HG02884 (cell line): ENCODE measurements at regions not wholly inside any gene's neighbourhood (a gene's known extent, or its start where the extent isn't known, plus 50 kb on each side); places are given as distances from the start of the nearest gene placed in this dataset.

Source experiments
- ATAC-seq: cut with Tn5 transposase; IDR thresholded peaks from one replicate; pipeline ENCODE4 v1.9.1; 2021; ENCODE audit warnings: mild to moderate bottlenecking, moderate library complexity; ENCODE audit not compliant: unreplicated experiment

DNA sequence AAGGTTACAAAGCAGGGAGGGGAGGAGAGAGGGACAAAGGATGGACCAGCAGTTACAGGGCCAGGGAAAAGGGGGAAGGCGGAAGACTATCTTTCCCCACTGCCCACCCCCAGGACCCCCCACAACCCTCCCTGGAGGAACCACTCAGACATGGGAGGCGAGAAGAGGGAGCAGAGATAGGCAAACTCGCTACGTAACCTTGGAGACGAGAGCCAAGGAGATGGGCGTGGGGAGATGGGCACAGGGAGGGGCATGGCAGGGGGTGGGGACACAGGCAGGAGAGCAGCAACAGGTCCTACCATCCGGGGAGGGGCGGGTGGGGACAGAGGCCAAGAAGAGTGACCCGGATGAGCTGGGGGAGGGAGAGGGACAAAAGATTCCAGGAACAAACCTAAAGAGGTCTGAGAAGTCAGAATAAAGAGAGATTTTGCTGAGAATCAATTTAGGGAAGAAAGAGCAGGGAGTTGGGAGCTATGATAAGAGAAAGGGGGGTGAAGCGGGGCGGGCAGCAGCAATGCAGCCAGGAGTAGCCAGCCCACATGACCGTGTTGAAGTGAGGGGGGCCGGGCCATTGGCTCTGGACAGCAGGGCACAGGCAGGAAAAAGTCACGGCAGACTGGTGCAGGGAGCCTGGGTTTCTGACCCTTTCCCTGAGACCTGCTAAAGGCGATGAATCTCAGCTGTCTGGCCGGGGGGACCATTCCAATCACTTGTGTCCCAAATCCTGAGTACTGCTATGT lies 128.4 kb downstream of the BUD13 start:
- no peak for ATAC-seq

DNA sequence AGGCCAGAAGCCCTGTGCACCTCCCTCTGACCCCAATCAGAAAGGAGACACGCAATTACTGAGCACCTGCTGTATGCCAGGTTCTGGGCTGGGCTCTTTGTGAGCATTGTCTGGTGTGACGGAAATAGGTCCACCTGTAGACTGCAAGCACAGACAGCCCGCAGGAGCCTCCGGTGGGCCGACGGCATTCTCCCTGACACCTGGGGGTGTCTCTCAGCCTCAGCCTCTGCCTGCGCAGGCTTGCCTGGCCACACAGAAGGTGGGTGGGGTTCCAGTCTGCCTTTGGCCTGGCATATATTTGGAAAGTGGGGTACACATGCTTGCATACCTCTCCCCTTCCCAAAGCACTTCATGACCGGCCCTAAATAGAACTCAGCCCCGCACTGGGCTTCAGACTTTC lies 129.3 kb downstream of the BUD13 start:
- ATAC-seq = no peak

DNA sequence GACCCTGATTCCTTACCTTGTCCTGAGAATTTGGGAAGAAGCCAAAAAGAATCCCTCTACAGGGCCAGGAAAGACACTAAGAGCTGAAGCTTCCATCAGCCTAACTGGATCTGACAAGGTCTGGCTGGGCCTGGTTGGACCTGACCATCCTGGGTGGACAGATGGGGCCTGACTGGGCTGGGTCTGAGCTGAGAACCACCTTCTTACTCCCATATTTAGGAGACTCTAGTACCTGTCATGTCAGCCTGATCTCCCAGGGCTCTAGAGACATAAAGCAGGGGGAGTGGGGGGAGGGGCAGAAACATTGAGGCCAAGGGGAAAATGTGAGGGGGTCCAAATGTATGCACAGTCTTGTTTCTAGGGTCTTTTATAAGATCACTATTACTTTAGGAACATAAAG lies 129.9 kb downstream of the BUD13 start:
- ATAC-seq = no peak

DNA sequence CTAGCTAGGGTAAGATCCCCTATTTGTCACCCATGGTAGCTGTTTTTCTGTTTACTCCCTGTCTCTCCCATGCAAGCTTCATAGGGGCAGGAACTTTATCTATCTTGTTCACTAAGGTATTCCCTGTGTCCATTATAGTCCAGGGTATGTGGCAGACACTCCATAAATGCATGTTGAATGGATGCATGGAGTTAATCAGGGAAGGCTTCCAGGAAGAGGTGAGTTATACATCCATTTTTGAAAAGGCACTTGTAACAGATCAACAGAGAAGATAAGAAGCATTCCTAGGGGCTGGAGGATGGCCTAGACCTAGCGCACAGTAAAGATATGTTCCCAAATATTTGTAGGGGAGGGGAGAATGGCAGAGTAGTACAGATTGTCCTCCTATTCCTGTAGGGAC lies 130.3 kb downstream of the BUD13 start:
- no peak for ATAC-seq

DNA sequence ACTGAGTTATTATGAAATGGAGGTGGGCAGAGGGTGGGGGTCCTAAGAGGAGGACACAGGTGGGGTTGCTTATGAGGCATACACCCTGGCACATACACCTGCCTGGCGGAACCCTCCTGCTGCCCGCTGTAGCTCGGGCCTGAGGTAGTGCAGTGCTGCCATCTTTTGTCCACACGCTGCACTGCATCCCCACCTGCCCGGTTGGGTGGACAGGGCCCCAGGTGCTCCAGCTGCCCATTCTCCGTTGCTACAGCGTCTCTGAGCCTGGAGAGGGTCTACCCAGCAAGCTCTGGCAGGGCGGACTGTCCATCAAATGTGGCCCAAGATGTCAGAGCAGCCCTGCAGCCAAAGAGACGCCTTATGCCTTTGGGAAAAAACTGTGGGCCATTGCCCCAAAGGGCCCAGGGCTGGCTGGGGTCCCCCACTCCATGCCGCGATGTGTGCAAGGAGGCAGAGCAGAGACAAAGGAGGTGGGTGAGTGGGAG lies 131.2 kb downstream of the BUD13 start:
- no peak for ATAC-seq

DNA sequence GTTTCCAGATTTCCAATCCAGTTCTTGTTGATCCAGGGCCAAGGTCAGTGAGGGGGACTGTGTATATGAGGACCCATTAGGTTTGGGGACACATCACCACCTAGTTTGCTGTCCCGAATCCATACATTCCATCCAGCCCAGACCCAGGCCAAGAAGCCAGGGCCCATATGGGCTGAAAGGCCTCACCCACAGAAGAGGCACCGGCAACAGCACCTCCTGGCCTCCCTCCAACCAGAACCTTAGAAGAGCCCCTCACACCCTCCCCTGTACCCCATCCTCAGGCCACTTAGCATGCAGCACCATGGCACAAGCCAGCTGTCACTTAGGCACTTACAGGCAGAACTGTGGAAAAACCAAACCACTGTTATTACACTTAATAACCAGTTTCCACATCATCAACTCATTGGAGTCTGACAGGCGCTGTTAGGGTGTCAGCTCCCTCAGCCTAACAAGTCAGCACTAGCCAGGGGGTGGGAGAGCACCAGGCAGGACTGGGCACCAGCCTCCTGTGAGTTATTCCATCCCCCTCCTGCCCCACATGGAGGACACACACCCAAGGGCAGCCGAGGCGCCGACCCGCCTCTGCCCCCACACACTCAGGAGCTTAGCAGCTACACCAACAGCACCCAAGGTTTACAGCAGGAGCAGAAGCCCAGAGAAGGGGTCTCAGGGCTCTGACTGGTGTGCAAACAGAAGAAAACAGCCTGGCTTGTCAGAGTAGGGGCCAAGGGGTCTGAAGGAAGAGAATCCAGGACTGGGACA lies 132.0 kb downstream of the BUD13 start:
- no peak for ATAC-seq

DNA sequence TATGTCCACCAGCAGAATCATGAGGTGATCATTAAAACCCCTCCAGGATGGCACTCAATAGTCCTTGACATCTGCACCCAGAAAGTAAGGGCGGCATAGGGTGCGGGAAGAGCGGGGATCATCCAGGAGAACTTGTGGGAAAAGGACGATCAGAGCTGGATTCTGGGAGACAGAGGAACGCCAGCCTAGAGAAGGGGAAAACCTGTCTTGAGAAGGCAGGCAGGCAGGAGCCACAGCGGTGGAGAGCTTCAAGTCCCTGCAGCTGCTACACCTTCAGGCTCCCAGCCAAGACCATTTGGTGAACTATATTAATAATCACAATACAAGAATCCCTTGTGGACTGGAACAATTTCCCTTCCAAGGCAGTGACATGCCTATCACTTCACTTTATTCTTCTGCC lies 134.3 kb downstream of the BUD13 start:
- ATAC-seq = no peak

DNA sequence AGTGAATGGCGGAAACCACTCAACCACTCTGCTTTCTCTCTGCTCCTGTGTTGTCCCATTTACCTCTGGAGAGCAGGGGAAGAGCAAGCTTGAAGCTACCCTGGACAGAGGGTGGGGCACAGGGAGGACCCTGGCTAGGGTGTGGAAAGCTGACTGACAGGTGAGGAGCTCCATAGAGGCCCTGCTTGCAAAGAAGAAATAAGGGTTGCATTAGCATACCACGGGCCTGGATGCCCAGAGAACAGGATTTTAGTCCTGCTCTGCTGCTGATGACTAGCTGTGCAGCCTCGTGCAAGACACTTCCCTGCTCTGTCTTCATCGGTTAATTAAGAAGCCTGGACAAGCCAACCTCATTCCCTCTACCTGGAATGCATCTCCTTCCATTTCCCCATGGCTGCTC lies 135.0 kb downstream of the BUD13 start:
- ATAC-seq = no peak

DNA sequence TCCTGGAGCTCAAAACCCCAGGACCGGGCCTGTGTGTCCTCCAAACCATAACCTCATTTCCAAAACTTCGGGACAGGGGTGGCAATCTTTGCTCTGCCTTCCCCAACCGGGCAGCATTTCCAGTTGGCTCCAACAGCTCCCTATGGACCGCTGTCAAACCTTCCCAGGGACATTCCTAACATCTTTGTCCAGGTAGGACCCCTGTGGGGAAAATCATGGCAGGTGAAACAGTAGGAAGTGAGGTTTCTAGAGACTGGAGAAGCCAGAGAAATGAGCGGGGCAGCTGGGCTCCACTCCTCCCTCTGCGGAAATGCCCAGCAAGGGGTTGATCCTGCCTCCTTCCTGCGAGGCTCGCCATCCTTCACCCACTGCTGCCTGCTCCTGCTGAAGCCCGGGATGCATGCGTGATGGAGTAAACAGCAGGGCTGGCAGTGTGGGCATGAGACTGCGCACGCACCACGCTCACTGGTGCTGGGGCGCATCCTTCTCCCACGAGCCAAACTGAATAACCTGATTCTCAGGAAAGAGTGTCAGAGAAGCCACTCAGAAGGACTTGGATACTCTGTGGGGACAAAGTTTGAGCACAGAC lies 136.4 kb downstream of the BUD13 start:
- no peak for ATAC-seq

DNA sequence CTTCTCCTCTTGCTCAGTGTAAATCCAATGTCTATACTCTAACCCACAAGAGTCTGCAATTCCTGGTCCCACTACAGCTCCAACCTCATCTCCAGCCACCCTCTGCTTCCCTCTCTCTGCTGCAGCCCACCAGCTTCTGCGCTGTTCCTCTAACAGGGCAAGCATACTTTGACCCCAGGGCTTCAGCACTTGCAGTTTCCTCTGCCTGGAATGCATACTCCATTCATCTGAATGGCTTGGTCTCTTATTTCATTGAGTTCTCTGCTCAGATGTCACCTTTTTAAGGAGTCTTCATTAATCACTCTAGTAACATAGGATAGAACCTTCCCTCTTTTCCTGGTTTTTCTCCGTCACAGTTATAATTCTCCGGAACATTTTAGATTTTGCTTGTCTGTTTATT lies 141.6 kb downstream of the BUD13 start:
- no peak for ATAC-seq

DNA sequence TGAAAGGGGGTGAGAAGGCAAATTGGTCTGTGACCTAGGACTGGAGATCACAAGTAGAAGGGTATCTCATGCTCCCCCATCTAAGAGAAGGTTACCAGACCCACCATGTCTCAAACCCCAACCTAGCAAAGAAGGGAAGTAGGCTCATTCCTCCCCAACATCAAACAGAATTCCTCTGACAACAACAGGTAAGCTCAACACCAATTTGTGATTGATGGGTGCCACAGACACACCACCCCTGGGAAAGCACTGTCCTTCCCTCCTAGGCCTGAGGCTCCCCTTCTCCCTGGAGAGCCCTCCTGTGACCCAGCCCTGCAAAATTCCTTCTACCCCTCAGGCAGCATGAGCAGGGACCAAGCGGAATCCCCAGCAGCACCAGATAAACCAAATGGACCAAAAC lies 154.3 kb downstream of the BUD13 start:
- ATAC-seq = no peak

DNA sequence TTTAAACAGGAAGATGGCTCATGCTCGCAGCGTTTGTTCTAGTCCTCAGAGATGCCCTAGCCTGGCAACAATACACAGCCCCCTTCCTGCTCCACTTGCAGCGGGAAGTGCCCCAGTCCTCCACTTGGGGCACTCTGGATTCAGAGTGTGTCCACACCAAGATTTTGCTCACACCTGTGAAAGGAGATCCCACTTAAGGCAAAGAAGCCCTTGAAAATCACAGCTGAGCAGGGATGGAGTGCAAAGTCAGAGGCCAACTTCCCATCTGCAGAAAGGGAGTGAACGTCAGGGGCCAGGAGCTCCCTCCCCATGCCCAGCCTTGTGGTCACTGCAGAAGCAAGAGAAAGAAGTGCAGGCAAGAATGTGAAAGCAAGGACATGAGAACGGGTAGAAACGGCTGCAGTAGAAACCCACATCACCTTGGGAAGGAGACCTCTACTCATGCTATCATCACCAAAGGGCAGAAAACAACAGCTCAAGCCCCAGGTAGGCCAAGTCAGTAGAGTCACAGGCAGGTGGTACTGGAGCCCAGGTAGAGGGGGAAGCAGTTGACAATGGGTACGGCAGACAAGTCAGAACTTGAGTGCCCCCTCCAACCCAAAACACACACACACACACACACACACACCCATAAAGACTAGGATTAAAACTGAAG lies 157.4 kb downstream of the BUD13 start:
- ATAC-seq = no peak

DNA sequence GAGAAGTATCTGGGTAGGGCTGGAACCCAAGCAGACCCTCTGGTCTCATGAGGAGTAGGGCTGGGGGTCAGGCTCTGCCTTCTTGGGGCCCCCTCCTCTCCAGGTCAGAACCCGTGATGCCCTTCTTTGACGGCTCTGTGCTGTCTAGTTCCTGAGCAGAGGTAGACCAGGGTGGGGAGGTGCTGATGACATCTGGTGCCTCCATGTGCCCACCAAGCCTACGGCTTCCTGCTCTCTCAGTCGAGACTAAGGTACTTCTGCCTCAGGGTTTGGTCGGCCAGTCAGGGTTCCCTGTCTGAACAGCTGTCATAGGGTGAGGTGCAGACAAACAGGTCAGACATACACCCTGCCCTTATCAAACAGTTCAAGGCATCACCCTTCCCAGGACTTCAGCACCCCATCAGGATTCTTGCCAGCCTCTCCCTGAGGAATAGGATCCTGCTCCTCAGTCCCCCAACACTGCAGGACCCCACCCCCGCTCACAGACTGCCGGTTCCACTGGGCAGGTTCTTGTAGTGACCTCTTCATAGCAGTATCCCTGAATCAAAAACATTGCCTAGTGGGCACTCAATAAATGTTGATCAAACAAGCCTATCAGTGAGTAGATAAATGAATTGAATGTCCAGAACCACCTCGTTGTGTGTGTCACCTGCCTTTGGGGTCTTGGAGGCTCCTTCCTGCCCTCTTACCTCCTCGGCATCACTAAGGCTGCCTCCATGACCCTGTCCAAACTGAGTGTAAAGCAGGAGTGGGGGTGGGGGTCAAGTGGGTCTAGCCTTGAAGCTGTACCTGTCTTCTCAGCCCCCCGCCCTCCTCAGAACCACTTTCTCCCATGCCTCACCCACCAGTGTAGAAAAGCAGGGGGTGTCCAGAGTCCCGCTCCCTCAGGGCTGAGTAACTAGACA lies 158.2 kb downstream of the BUD13 start:
- no peak for ATAC-seq

DNA sequence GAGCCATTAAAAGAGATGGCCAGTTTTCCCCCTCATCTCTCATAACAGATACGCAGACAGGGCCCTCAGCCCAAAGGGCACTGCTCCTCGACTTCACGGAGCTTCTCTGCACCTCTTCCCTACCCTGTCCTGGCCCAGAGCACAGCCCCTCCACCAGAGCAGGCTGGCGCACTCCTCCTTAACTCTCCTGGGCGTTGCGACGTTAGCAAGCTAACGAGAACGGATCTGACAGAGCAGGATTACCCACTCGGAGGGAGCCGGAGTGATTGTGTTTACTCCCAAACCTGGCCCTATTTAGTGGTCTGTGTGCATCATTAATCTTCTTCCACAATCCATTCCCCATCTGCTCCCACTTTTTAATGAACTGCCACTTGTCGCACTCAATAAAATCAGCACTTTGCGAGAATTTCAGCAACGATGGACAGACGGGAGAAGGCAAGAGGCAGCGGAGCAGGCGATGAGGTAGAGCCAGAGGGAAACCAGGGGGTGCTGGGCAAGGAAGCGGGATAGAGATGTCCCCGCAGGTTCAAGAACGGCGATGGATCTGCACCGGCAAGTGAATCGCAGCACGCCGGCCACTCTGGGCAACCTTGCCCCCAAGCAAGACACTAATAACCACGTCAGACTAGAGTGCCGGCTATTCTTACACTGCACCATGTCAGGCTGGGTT lies 159.4 kb downstream of the BUD13 start:
- no peak for ATAC-seq

DNA sequence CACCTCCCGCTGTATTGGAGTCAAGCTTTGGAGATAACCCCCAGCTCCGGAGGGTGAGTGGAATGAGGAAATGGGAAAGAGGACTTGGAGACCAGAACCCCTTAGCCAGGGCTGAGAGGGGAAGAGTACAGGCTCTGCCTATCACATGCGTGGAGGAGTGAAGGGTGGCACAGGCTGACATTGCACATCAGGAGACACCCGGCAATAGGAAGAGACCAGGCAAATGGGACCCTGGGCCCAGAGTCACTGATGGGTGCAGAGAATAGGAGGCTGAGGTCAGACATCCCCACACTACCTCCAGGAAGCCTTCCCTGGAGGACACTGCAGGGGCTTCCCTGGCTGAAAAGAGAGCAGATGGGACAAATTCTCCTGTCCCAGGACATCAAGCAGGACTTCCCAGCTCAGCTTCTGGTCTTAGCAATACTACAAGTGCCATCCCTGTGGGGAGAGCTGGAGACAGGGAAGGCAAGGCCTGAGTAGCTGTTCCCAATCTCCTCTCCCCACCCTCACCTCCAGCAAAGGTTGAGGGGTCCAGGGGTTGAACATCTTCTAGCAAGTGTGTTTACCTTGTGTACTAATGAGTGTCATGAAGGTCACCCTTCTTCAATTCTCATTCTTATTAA lies 160.7 kb downstream of the BUD13 start:
- no peak for ATAC-seq

DNA sequence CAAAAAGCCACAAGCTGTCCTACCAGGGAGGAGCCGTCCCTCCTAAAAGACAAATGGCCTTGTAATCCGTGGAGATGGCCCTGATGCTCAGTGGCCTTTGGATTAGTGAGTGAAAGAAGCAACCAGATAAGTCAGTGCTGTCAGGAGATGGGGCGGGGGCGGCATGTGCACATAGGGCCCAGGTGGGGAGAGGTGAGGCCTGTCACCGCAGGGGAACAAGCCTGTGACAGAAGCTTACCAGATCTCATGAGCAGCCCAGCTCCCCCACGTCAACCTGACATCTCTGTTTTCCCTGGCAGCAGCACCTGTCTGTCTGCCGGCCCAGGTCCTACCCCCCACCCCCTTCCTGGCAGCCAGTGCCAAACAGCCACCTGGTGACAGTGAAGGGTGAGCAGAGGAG lies 162.6 kb downstream of the BUD13 start:
- ATAC-seq = no peak

DNA sequence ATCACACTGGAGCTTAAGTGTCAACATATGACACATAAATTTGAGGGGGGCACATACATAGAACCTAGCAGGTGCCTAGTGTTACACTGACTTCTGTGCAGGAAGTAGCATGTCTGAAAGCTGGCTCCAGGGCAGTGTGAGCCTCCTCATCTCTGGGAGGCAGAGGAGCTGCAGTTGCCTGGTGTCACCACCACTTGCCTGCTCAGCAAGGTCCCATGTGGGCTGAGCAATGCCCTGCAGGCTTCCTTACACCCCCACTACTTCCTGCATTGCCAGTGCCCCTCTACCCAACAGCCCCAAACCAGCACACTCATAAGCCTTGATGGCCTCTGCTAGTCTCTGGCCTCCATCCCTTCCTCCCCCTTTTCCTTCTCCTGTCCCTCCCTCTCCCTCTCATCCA lies 165.8 kb downstream of the BUD13 start:
- no peak for ATAC-seq

DNA sequence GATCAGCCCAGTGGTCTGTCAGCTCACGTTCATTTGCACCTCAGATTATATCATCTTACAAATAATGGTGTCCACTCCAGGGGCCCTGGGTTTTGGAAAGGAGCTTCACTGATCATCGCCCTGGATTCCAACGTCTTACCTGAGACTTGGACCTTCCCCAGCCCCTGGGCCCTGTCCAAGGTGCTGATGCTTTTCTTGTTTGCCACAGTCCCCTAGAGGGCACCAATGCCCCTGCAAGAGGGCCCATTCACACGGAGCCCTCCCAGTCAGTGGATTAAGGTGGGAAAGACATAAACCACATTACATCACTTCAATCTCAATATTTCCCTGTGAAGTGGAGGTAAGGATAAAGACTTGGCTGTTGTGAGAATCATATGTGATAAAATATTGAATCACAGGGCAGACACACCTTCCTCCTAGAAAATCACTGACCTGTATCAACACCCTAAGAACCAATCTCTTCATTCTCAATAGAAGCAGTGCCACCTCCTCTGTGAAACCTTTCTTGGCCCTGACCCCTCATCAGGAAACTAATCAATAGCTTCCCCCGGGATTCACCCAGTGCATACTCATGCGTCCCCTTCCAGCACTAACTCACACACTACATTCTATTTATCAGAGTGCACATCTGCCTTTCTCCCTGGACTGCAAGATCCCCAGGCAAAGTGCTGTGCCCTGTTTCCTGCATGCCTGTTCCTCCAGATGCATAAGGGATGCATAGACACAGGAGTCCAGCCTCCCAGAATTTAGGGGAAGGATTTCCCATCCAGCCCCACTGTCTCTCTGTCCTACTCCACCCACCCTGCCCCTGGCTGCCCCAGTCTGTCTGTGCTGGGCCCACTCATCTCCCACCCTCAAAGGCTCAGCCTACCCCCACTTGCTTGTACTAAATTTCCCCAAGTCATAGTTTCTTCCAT lies 167.0 kb downstream of the BUD13 start:
- ATAC-seq = no peak
